ENCODE measurements at regions not wholly inside any gene's neighbourhood (a gene's known extent, or its start where the extent isn't known, plus 50 kb on each side); places are given as distances from the start of the nearest gene placed in this dataset.
"Not testable (repeated sequence)": the region's sequence is repeated elsewhere in the genome, so short reads cannot be mapped to it uniquely, and the experiment has no call there.

GRCh38 chr4:79663865-79664264, 255.8 kb upstream of the GK2 start:
- Mint-ChIP-seq H3K27me3 (no peaks in the 10 kb centered on the region), H3K27ac (no peak overlapping the region), H3K4me3 (no peak overlapping the region), H3K36me3 (ENCODE audit: low read depth) (no peaks in the 10 kb centered on the region), H3K4me1 (ENCODE audit: low read depth) (no peaks in the 10 kb centered on the region), H3K9me3 (peaks cover 34% of the 10 kb centered on the region)
- intact Hi-C loops (cut with micrococcal nuclease), result no loop called here

DNA sequence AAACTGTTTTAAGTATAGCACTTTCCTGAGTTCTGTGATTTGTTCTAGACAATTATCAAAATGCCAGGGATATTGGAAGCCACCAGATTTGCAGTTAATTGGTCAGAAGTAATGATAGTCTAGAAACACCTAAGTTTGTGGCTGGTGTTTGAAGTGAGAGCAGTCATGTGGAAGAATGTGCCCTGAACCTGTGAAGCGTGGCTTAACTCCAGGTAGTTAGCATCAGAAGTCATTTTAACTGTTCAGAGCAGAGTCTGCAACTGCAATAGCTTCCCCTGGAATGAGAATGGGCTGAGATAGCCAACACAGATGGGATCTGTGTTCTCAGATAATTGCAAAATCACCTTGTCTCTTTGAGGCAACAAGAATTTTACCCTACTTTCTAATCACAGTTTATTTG, 255.1 kb upstream of the GK2 start:
- no peaks in the 10 kb centered on the region for H3K27me3 Mint-ChIP-seq
- peaks cover 34% of the 10 kb centered on the region for H3K9me3 Mint-ChIP-seq
- no peaks in the 10 kb centered on the region for H3K36me3 Mint-ChIP-seq (ENCODE audit: low read depth)
- H3K4me3 Mint-ChIP-seq, result no peak overlapping the region
- no peaks in the 10 kb centered on the region for H3K4me1 Mint-ChIP-seq (ENCODE audit: low read depth)
- no peak overlapping the region for H3K27ac Mint-ChIP-seq
- intact Hi-C loops (cut with micrococcal nuclease), result no loop called here

GRCh38 chr4:79662651-79663050, 254.6 kb upstream of the GK2 start:
- H3K4me1 Mint-ChIP-seq (ENCODE audit: low read depth), result no peaks in the 10 kb centered on the region
- no peak overlapping the region for H3K4me3 Mint-ChIP-seq
- no peaks in the 10 kb centered on the region for H3K36me3 Mint-ChIP-seq (ENCODE audit: low read depth)

GRCh38 chr4:79661196-79661595, 253.2 kb upstream of the GK2 start:
- Mint-ChIP-seq H3K27me3 (no peaks in the 10 kb centered on the region), H3K4me3 (no peak overlapping the region), H3K4me1 (ENCODE audit: low read depth) (no peaks in the 10 kb centered on the region), H3K36me3 (ENCODE audit: low read depth) (no peaks in the 10 kb centered on the region), H3K27ac (no peak overlapping the region), H3K9me3 (peaks cover 41% of the 10 kb centered on the region)
- intact Hi-C loops (cut with micrococcal nuclease), result no loop called here

More at GRCh38 chr4:79662651-79663050, 254.6 kb upstream of the GK2 start:
- intact Hi-C loops (cut with micrococcal nuclease), result no loop called here
- no peaks in the 10 kb centered on the region for H3K27me3 Mint-ChIP-seq
- peaks cover 34% of the 10 kb centered on the region for H3K9me3 Mint-ChIP-seq
- no peak overlapping the region for H3K27ac Mint-ChIP-seq

- H3K9me3 Mint-ChIP-seq, result peaks cover 41% of the 10 kb centered on the region
- H3K27ac Mint-ChIP-seq; intact Hi-C loops (cut with micrococcal nuclease); H3K27me3 Mint-ChIP-seq; H3K4me1 Mint-ChIP-seq (ENCODE audit: low read depth); H3K4me3 Mint-ChIP-seq; H3K36me3 Mint-ChIP-seq (ENCODE audit: low read depth): not testable (repeated sequence)
Measured at GRCh38 chr4:79659308-79659870, 251.4 kb upstream of the GK2 start.

DNA sequence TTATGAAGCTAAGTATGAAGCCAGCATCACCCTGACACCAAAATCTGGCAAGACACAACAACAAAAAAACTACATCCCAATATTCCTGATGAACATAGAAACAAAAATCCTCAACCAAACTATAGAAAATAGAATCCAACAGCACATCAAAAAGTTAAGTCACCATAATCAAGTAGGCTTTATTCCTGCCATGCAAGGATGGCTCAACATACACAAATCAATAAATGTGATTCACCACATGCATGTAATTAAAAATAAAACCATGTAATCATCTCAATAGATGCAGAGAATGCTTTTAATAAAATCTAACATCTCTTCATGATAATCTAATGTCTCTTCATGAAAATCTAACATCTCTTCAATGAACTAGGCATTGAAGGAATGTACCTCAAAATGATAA, 249.4 kb upstream of the GK2 start:
- Mint-ChIP-seq H3K4me3 (no peak overlapping the region), H3K4me1 (ENCODE audit: low read depth) (no peaks in the 10 kb centered on the region), H3K36me3 (ENCODE audit: low read depth) (no peaks in the 10 kb centered on the region), H3K9me3 (peaks cover 41% of the 10 kb centered on the region), H3K27ac (no peak overlapping the region), H3K27me3 (no peaks in the 10 kb centered on the region)
- intact Hi-C loops (cut with micrococcal nuclease), result no loop called here

- no peaks in the 10 kb centered on the region for H3K27me3 Mint-ChIP-seq
- H3K36me3 Mint-ChIP-seq (ENCODE audit: low read depth), result no peaks in the 10 kb centered on the region
- intact Hi-C loops (cut with micrococcal nuclease), result no loop called here
- no peak overlapping the region for H3K4me3 Mint-ChIP-seq
- H3K9me3 Mint-ChIP-seq, result peaks cover 20% of the 10 kb centered on the region
- H3K4me1 Mint-ChIP-seq (ENCODE audit: low read depth), result no peaks in the 10 kb centered on the region
- H3K27ac Mint-ChIP-seq, result no peak overlapping the region
Measured at GRCh38 chr4:79653871-79654270, 245.8 kb upstream of the GK2 start.

- H3K4me1 Mint-ChIP-seq (ENCODE audit: low read depth), result no peaks in the 10 kb centered on the region
- no peak overlapping the region for H3K27ac Mint-ChIP-seq
- peaks cover 8% of the 10 kb centered on the region for H3K9me3 Mint-ChIP-seq
- H3K4me3 Mint-ChIP-seq, result no peak overlapping the region
- intact Hi-C loops (cut with micrococcal nuclease), result no loop called here
- H3K36me3 Mint-ChIP-seq (ENCODE audit: low read depth), result no peaks in the 10 kb centered on the region
- no peaks in the 10 kb centered on the region for H3K27me3 Mint-ChIP-seq
Measured at GRCh38 chr4:79652738-79653137, 244.7 kb upstream of the GK2 start.

DNA sequence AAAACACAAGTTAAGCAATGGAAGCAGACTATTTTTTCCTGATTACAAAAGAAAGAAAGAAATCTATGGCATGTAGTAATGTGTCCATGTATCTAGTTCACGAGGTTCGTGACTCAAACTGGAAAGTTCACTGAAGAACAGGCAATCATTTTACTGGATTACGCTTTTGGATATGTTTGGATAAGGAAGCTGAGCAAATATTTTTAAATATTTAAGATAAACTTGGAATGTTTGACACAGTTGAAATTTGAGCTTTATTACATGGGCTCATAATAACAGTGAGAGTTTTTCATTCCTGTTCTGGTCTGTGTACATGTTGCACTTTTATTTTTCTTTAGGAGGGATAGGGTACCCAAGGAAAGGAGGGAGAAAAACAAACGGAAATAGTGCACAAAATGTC, 244.2 kb upstream of the GK2 start:
- no peaks in the 10 kb centered on the region for H3K27me3 Mint-ChIP-seq

DNA sequence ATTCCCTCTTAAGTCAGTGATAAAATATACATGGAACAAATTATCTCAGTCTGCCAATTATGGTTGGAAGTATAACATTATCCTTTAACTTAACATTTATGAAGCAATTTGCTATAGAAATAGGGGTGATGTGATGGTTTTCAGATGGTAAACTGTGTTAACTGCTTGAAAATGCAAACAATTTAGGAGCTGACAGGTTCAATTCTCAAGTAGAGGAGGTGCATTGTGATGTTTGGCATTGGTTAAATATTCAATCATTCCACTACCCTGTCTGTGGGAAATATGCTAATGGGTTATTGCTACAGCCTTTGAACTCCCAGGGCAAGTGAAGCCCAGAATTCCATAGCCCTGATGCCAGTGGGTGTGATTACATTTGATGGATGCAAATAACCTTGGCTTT, 243.4 kb upstream of the GK2 start:
- Mint-ChIP-seq H3K4me1 (ENCODE audit: low read depth) (no peaks in the 10 kb centered on the region), H3K27ac (no peak overlapping the region), H3K9me3 (no peaks in the 10 kb centered on the region), H3K27me3 (no peaks in the 10 kb centered on the region), H3K36me3 (ENCODE audit: low read depth) (no peaks in the 10 kb centered on the region), H3K4me3 (no peak overlapping the region)
- intact Hi-C loops (cut with micrococcal nuclease), result no loop called here

More for the DNA sequence above, 244.2 kb upstream of the GK2 start:
- H3K4me3 Mint-ChIP-seq, result no peak overlapping the region
- no peak overlapping the region for H3K27ac Mint-ChIP-seq
- intact Hi-C loops (cut with micrococcal nuclease), result no loop called here
- H3K9me3 Mint-ChIP-seq, result peaks cover 3% of the 10 kb centered on the region
- H3K36me3 Mint-ChIP-seq (ENCODE audit: low read depth), result no peaks in the 10 kb centered on the region
- no peaks in the 10 kb centered on the region for H3K4me1 Mint-ChIP-seq (ENCODE audit: low read depth)

DNA sequence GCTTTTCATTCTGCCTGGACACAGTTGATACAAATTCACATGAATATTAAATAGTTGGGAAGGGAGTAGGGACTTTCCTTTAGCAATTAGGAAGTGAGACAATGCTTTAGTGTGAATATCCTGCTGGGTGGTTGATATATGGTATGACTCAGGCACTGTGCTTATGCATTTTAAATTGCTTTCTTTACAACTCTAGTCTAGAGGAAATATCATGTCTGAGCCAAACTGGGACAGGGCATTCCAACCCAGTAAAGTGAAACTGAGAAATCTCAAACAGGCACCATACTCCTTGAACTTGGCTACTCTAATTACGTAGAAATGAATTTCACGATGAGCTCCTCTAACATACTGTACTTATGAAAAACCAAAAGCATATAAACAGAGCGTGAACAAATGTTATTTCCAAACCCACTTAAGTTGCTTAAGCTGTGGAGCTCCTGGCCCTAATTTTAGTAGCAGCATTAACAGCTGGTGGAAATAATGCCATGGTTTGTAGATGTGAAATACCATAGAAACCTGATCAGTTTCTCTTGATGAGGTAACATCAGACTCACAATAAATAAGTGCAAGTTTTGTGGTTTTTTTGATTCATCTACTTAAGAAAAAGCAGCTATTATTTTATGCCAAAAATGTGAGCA, 242.9 kb upstream of the GK2 start:
- H3K4me3 Mint-ChIP-seq, result no peak overlapping the region
- H3K27ac Mint-ChIP-seq, result no peak overlapping the region
- H3K4me1 Mint-ChIP-seq (ENCODE audit: low read depth), result no peaks in the 10 kb centered on the region
- H3K9me3 Mint-ChIP-seq, result no peaks in the 10 kb centered on the region
- no peaks in the 10 kb centered on the region for H3K36me3 Mint-ChIP-seq (ENCODE audit: low read depth)
- intact Hi-C loops (cut with micrococcal nuclease), result no loop called here
- H3K27me3 Mint-ChIP-seq, result no peaks in the 10 kb centered on the region

DNA sequence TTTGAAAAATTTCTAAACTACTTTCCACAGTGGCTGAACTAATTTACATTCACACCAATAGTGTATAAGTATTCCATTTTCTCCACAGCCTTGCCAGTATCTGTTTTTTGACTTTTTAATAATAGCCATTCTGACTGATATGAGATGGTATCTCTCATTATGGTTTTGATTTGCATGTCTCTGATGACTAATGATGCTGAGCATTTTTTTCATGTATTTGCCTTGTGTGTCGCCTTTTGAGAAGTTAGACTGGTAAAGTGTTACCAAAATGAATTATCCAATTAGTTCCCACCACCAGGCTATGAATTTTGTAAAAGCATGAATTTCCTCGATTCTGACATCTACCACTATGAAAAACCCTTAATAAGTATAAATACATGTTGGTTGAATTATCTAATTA, 242.2 kb upstream of the GK2 start:
- no peaks in the 10 kb centered on the region for H3K36me3 Mint-ChIP-seq (ENCODE audit: low read depth)
- H3K27ac Mint-ChIP-seq, result no peak overlapping the region
- intact Hi-C loops (cut with micrococcal nuclease), result no loop called here
- H3K4me1 Mint-ChIP-seq (ENCODE audit: low read depth), result no peaks in the 10 kb centered on the region
- H3K9me3 Mint-ChIP-seq, result no peaks in the 10 kb centered on the region
- no peak overlapping the region for H3K4me3 Mint-ChIP-seq
- H3K27me3 Mint-ChIP-seq, result no peaks in the 10 kb centered on the region

DNA sequence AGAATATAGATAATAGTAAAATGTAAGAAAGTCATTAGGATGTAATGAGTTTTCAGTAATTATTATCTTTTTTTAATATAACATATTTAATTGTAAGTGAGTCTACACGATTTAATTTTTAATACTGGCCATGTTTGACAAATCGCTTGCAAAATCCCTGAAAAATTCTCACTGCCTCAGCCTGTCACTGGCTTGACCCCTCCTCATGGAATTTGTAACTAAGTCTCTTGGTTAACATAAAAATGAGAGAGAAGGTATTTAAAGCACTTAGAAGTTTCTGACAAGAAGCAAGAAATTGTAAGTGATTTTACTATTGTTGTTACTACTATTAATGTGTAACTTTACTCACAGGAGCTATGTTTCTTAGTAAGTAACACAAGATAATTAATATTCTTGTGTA, 237.9 kb upstream of the GK2 start:
- Mint-ChIP-seq H3K27me3 (no peaks in the 10 kb centered on the region), H3K27ac (no peak overlapping the region), H3K9me3 (no peaks in the 10 kb centered on the region), H3K36me3 (ENCODE audit: low read depth) (no peaks in the 10 kb centered on the region), H3K4me1 (ENCODE audit: low read depth) (no peaks in the 10 kb centered on the region), H3K4me3 (no peak overlapping the region)
- intact Hi-C loops (cut with micrococcal nuclease), result no loop called here

DNA sequence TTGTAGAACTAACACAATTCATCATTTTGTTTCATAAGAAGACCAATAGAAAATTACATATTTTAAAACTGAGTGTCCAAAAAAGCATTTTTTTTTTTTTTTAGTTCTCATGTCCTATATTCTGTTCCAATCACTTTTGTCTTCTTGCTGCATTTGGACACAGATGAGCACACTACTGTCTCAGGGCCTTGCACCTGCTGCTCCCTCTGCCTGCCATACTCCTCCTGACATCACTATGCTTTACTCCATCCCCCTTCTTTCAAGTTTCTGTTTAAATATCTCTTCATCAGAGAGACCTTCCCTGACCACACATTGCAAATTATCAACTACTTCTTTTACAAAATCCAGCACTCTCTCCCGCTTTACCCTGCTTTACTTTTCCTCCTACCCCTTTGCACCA, 230.7 kb upstream of the GK2 start:
- Mint-ChIP-seq H3K9me3 (no peaks in the 10 kb centered on the region), H3K27me3 (no peaks in the 10 kb centered on the region), H3K36me3 (ENCODE audit: low read depth) (no peaks in the 10 kb centered on the region), H3K4me3 (no peak overlapping the region), H3K27ac (no peak overlapping the region), H3K4me1 (ENCODE audit: low read depth) (no peaks in the 10 kb centered on the region)
- intact Hi-C loops (cut with micrococcal nuclease), result no loop called here

- Mint-ChIP-seq H3K36me3 (ENCODE audit: low read depth) (no peaks in the 10 kb centered on the region), H3K27ac (no peak overlapping the region), H3K9me3 (no peaks in the 10 kb centered on the region), H3K4me3 (no peak overlapping the region), H3K4me1 (ENCODE audit: low read depth) (no peaks in the 10 kb centered on the region), H3K27me3 (no peaks in the 10 kb centered on the region)
- intact Hi-C loops (cut with micrococcal nuclease), result no loop called here
Measured at GRCh38 chr4:79636991-79637390, 229.0 kb upstream of the GK2 start.

Measured in dendritic cell treated with granulocyte-macrophage colony-stimulating factor and Interleukin-4, amounts not matched to agents 40 ng/mL and 50 ng/mL, for 4 days (primary cell).